SK-N-SH (cell line): ENCODE measurements at regions not wholly inside any gene's neighbourhood (a gene's known extent, or its start where the extent isn't known, plus 50 kb on each side); places are given as distances from the start of the nearest gene placed in this dataset.
A peak's percentile ranks its signal among the peaks of the same experiment; 100 is the strongest.

Experiments used
- CTCF ChIA-PET: fragments of 300-600, 350-600 bp; formaldehyde crosslinking; extraction: SDS; loops from one replicate; lab custom pipeline; 2021; lab: Yijun Ruan, JAX
- POLR2A ChIA-PET: fragments of 350-600 bp; sonication (Branson Sonifier 250); formaldehyde crosslinking; extraction: SDS; loops from one replicate; lab custom pipeline; 2020; ENCODE audit warnings: antibody characterized with exemption, inconsistent platforms; lab: Yijun Ruan, JAX
- DNase-seq: peaks from one replicate; pipeline ENCODE4 v3.0.0; 2012
- H2AFZ ChIP-seq: fragments of 200-600 bp; sonication (generic); 2 replicates; pipeline ENCODE4 v1.8.1; 2016; ENCODE audit warnings: antibody characterized with exemption, mild to moderate bottlenecking, low read depth
- H3F3A ChIP-seq: fragments of 200-600 bp; sonication (generic); replicated peaks from 2 replicates; pipeline ENCODE3; 2016; ENCODE audit warnings: antibody characterized with exemption, mild to moderate bottlenecking; ENCODE audit not compliant: insufficient read depth
- H3K27ac ChIP-seq, 2 experiments: fragments of 200-500 bp in 1 of 2; fragments of 200-600 bp in 1 of 2; sonication (Bioruptor generic) in 1 of 2; sonication (generic), shearing (Covaris generic) in 1 of 2; 2 replicates each; pipeline versions ENCODE4 v1.5.1 to v1.6.1; 2014 to 2016; ENCODE audit warnings: low read depth in 2 of 2, inconsistent platforms in 1 of 2, low read length in 1 of 2, mild to moderate bottlenecking in 1 of 2, mixed read lengths in 1 of 2
- H3K27me3 ChIP-seq: fragments of 200-600 bp; sonication (generic), shearing (Covaris generic); 2 replicates; pipeline ENCODE4 v1.6.1; 2016; ENCODE audit warnings: mixed run types; ENCODE audit not compliant: insufficient read depth
- H3K36me3 ChIP-seq, 2 experiments: fragments of 200-500 bp in 1 of 2; fragments of 200-600 bp in 1 of 2; sonication (Bioruptor generic) in 1 of 2; sonication (generic) in 1 of 2; replicated peaks in 1 of 2; 2 replicates each; pipeline versions ENCODE3 to v1.5.1; 2014 to 2016; ENCODE audit warnings: low read length in 1 of 2, mild to moderate bottlenecking in 1 of 2; ENCODE audit not compliant: insufficient read depth in 2 of 2, control insufficient read depth in 1 of 2
- H3K4me1 ChIP-seq, 2 experiments: fragments of 200-500 bp in 1 of 2; fragments of 200-600 bp in 1 of 2; sonication (Bioruptor generic) in 1 of 2; sonication (generic), shearing (Covaris generic) in 1 of 2; 2 replicates each; pipeline versions ENCODE4 v1.5.1 to v1.6.1; 2014 to 2016; ENCODE audit warnings: low read depth in 1 of 2, low read length in 1 of 2, mixed run types in 1 of 2; ENCODE audit not compliant: insufficient read depth in 2 of 2, control insufficient read depth in 1 of 2
- H3K4me2 ChIP-seq: fragments of 200-600 bp; sonication (generic), shearing (Covaris generic); 2 replicates; pipeline ENCODE4 v1.6.1; 2017; ENCODE audit warnings: mixed run types
- H3K4me3 ChIP-seq, 2 experiments: fragments of 200-500 bp in 1 of 2; fragments of 200-600 bp in 1 of 2; sonication (Bioruptor generic) in 1 of 2; sonication (generic), shearing (Covaris generic) in 1 of 2; 2 replicates each; pipeline versions ENCODE4 v1.5.1 to v1.8.1; 2014 to 2016; ENCODE audit warnings: low read depth in 2 of 2, inconsistent platforms in 1 of 2, low read length in 1 of 2, mild to moderate bottlenecking in 1 of 2, mixed read lengths in 1 of 2, moderate library complexity in 1 of 2
- H3K79me2 ChIP-seq: fragments of 200-600 bp; sonication (generic); 2 replicates; pipeline ENCODE4 v1.8.1; 2017; ENCODE audit warnings: mild to moderate bottlenecking; ENCODE audit not compliant: insufficient read depth
- H3K9ac ChIP-seq: fragments of 200-600 bp; sonication (generic); 2 replicates; pipeline ENCODE4 v1.6.1; 2017; ENCODE audit warnings: mixed run types
- H3K9me2 ChIP-seq: fragments of 200-600 bp; sonication (generic); 2 replicates; pipeline ENCODE4 v1.6.1; 2017; ENCODE audit warnings: mixed run types
- H3K9me3 ChIP-seq: fragments of 200-600 bp; sonication (generic); 2 replicates; pipeline ENCODE4 v1.6.1; 2017; ENCODE audit warnings: mixed run types, mild to moderate bottlenecking, moderate library complexity
- H4K20me1 ChIP-seq: fragments of 200-600 bp; sonication (generic); 2 replicates; pipeline ENCODE4 v1.6.1; 2017; ENCODE audit warnings: mild to moderate bottlenecking, mixed run types; ENCODE audit not compliant: insufficient read depth
- EZH2phosphoT487 ChIP-seq: fragments of 200-600 bp; sonication (generic); IDR thresholded peaks from 2 replicates; pipeline ENCODE4 v1.6.1; 2017; ENCODE audit warnings: low read depth, mixed run types, mild to moderate bottlenecking, antibody characterized with exemption, moderate library complexity, borderline replicate concordance
- FOXJ3 ChIP-seq: sonication (generic); formaldehyde crosslinking; IDR thresholded peaks from 2 replicates; pipeline ENCODE4 v1.5.1; 2020; ENCODE audit warnings: mild to moderate bottlenecking, missing genetic modification reagents
- FOXM1 ChIP-seq: IDR thresholded peaks from 2 replicates; pipeline ENCODE4 v1.4.0; 2012; ENCODE audit warnings: low read depth, mild to moderate bottlenecking
- GABPA ChIP-seq: IDR thresholded peaks from 2 replicates; pipeline ENCODE4 v1.4.0; 2012; ENCODE audit warnings: low read depth, mild to moderate bottlenecking
- GATA2 ChIP-seq: sonication (generic); formaldehyde crosslinking; IDR thresholded peaks from 2 replicates; pipeline ENCODE4 v1.5.0; 2020; ENCODE audit warnings: mild to moderate bottlenecking, missing genetic modification reagents
- NFIC ChIP-seq: IDR thresholded peaks from 2 replicates; pipeline ENCODE4 v1.4.0; 2012; ENCODE audit warnings: borderline replicate concordance
- NRF1 ChIP-seq: IDR thresholded peaks from 2 replicates; pipeline ENCODE4 v1.6.1; 2012; ENCODE audit warnings: low read depth, mild to moderate bottlenecking, low read length
- POLR2AphosphoS5 ChIP-seq: IDR thresholded peaks from 2 replicates; pipeline ENCODE4 v1.6.1; 2012; ENCODE audit warnings: low read depth, low read length
- RCOR1 ChIP-seq: fragments of 150-350 bp; IDR thresholded peaks from 2 replicates; pipeline ENCODE4 v1.6.1; 2017; ENCODE audit warnings: antibody characterized with exemption, low read length
- SIN3A ChIP-seq: IDR thresholded peaks from 2 replicates; pipeline ENCODE4 v1.6.1; 2012; ENCODE audit warnings: low read depth, mild to moderate bottlenecking, low read length, moderate library complexity, borderline replicate concordance
- SMC3 ChIP-seq: IDR thresholded peaks from 2 replicates; pipeline ENCODE4 v1.6.1; 2012; ENCODE audit warnings: low read depth, low read length, improper control_type of control experiment
- YY1 ChIP-seq: IDR thresholded peaks from 2 replicates; pipeline ENCODE4 v1.4.0; 2012; ENCODE audit warnings: low read depth, mild to moderate bottlenecking
- WGBS: methylation state at CpG from one replicate; pipeline ENCODE4 v1.1.6; 2017; ENCODE audit warnings: low lambda C conversion rate; 5-methylcytosine and 5-hydroxymethylcytosine counted together
- TF ChIP-seq, protein P1 (sequence below): fragments of 150-350 bp; IDR thresholded peaks from 2 replicates; pipeline ENCODE4 v1.6.1; 2017; ENCODE audit warnings: antibody characterized with exemption, low read length, low read depth, borderline replicate concordance
- TF ChIP-seq, protein P2 (sequence below): IDR thresholded peaks from 2 replicates; pipeline ENCODE4 v1.4.0; 2012; ENCODE audit warnings: low read depth, borderline replicate concordance

DNA sequence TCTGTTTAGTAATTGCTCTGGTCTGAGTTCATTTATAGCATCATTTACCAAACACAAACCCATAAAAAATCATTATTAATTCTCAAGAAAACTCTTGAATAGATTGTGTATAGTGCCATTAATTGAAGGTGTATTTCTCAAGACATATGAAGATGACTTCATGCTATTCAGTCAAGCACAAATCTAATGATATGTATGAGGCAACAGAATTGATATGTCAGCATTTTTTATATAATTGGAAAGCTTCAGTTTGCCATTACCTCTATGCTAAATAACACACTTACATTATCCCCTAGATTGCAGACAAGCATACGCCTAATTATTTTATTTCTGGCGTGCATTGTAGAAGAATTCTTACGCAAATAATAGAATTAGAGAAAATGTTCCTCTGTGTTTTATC lies 461.8 kb downstream of the PDHA2 start:
- H4K20me1 ChIP-seq = no peaks in the 10 kb centered on the region
- TF ChIP-seq EZH2phosphoT487 (no peak), FOXM1 (no peak), RCOR1 (no peak), YY1 (no peak), SMC3 (no peak), NRF1 (no peak), NFIC (no peak), FOXJ3 (no peak), GABPA (no peak), SIN3A (no peak), POLR2AphosphoS5 (no peak)
- TF ChIP-seq, protein P1, sequence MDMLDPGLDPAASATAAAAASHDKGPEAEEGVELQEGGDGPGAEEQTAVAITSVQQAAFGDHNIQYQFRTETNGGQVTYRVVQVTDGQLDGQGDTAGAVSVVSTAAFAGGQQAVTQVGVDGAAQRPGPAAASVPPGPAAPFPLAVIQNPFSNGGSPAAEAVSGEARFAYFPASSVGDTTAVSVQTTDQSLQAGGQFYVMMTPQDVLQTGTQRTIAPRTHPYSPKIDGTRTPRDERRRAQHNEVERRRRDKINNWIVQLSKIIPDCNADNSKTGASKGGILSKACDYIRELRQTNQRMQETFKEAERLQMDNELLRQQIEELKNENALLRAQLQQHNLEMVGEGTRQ = no peak
- TF ChIP-seq, protein P2, sequence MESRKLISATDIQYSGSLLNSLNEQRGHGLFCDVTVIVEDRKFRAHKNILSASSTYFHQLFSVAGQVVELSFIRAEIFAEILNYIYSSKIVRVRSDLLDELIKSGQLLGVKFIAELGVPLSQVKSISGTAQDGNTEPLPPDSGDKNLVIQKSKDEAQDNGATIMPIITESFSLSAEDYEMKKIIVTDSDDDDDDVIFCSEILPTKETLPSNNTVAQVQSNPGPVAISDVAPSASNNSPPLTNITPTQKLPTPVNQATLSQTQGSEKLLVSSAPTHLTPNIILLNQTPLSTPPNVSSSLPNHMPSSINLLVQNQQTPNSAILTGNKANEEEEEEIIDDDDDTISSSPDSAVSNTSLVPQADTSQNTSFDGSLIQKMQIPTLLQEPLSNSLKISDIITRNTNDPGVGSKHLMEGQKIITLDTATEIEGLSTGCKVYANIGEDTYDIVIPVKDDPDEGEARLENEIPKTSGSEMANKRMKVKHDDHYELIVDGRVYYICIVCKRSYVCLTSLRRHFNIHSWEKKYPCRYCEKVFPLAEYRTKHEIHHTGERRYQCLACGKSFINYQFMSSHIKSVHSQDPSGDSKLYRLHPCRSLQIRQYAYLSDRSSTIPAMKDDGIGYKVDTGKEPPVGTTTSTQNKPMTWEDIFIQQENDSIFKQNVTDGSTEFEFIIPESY = no peak
- no peak overlapping the region for H2AFZ ChIP-seq
- 85% methylated on average over 3 of the region's 3 CpGs for WGBS
- no peaks in the 10 kb centered on the region for H3K9me3 ChIP-seq
- H3F3A ChIP-seq = no peaks in the 10 kb centered on the region
- no peaks in the 10 kb centered on the region; a peak in 1 of 4 replicates for H3K4me1 ChIP-seq
- no peak overlapping the region for H3K4me3 ChIP-seq
- DNase-seq = no peak
- no peaks in the 10 kb centered on the region for H3K27me3 ChIP-seq
- CTCF ChIA-PET = interaction anchor here (1.0 kb wide), 1 partner anchor 12 kb away, joined by 3 read pairs; no protein-coding TSS in a partner anchor
- H3K9ac ChIP-seq = no peak overlapping the region
- 0 out of 2 replicates have a peak, but pooled peaks cover 3% of the 10 kb centered on the region for H3K9me2 ChIP-seq
- no peaks in the 10 kb centered on the region for H3K36me3 ChIP-seq
- no peaks in the 10 kb centered on the region for H3K79me2 ChIP-seq
- POLR2A ChIA-PET = no interaction called here
- H3K27ac ChIP-seq = no peak overlapping the region
- H3K4me2 ChIP-seq = no peak overlapping the region

DNA sequence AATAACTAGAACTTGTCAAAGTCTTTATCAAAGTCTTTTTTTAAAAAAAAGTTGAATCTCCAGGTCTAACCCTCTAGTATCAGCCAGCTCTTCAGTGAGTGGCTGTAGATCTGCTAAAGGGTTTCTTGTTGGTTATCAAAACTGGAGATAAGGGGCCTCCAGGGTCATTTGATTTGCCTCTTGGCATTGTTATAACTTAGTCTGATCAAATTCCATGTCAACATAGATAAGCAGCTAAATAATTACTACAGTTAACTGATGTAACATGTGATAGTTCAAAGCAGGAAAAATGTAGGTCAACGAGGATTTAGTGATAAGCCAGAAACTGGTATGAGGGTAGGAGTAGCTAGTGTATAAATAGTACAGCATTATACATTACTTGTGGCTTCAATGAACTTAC lies 465.1 kb downstream of the PDHA2 start:
- CTCF ChIA-PET = no interaction called here
- H2AFZ ChIP-seq = no peak overlapping the region
- H3K4me3 ChIP-seq = no peak overlapping the region
- TF ChIP-seq GATA2 (CRISPR knock-in tag) (0 out of 2 replicates have a peak, but pooled peaks have one; percentile 23), RCOR1 (0 out of 2 replicates have a peak, but pooled peaks have one; percentile 18), SMC3 (no peak)
- TF ChIP-seq, all 33 proteins: peak for 2
- Histone ChIP-seq H3K27ac (no peak overlapping the region), H3K9ac (no peak overlapping the region), H4K20me1 (no peaks in the 10 kb centered on the region), H3K4me2 (no peak overlapping the region), H3K27me3 (no peaks in the 10 kb centered on the region), H3K9me2 (no peaks in the 10 kb centered on the region), H3K9me3 (no peaks in the 10 kb centered on the region), H3K4me1 (no peaks in the 10 kb centered on the region; a peak in 1 of 4 replicates), H3K79me2 (no peaks in the 10 kb centered on the region), H3F3A (no peaks in the 10 kb centered on the region), H3K36me3 (no peaks in the 10 kb centered on the region)
- WGBS = 21% methylated on average over 1 of the region's 1 CpG
- POLR2A ChIA-PET = no interaction called here
- peak; percentile 8 for DNase-seq
